ENCODE measurements at regions not wholly inside any gene's neighbourhood (a gene's known extent, or its start where the extent isn't known, plus 50 kb on each side); places are given as distances from the start of the nearest gene placed in this dataset.

DNA sequence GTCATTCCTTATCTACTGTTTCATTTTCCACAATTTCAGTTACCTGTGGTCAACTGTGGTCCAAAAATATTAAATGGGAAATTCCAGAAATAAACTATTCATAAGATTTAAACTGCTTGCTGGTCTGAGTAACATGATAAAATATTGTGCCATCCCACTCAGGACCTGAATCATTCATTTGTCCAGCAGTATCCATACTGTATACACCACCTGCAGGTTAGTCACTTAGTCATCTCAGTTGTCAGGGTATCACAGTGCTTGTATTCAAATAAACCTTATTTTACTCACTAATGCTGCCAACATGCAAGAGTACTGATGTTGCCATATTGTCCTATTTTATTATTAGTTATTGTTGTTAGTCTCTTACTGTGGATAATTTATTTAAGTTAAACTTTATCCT, 139.7 kb downstream of the FBXO4 start:
- Histone ChIP-seq H2AFZ (ENCODE audit: low read depth, low read length) (no peak overlapping the region), H3K4me1 (ENCODE audit: insufficient read depth, low read length) (no peaks in the 10 kb centered on the region), H3K9ac (ENCODE audit: low read depth, low read length) (no peak overlapping the region), H3K36me3 (ENCODE audit: insufficient read depth, low read length) (no peaks in the 10 kb centered on the region), H3K9me3 (ENCODE audit: insufficient read depth, low read length, severe bottlenecking) (no peaks in the 10 kb centered on the region), H3K27me3 (ENCODE audit: insufficient read depth, low read length, poor library complexity) (no peaks in the 10 kb centered on the region), H4K20me1 (ENCODE audit: insufficient read depth, low read length) (no peaks in the 10 kb centered on the region), H3K4me2 (ENCODE audit: insufficient read depth, low read length) (no peak overlapping the region), H3K27ac (ENCODE audit: low read length) (no peak overlapping the region), H3K4me3 (ENCODE audit: low read depth in 1 of 2, low read length in 2 of 2) (no peak overlapping the region), H3K79me2 (ENCODE audit: insufficient read depth, low read length) (no peaks in the 10 kb centered on the region)
- TF ChIP-seq, protein P1, sequence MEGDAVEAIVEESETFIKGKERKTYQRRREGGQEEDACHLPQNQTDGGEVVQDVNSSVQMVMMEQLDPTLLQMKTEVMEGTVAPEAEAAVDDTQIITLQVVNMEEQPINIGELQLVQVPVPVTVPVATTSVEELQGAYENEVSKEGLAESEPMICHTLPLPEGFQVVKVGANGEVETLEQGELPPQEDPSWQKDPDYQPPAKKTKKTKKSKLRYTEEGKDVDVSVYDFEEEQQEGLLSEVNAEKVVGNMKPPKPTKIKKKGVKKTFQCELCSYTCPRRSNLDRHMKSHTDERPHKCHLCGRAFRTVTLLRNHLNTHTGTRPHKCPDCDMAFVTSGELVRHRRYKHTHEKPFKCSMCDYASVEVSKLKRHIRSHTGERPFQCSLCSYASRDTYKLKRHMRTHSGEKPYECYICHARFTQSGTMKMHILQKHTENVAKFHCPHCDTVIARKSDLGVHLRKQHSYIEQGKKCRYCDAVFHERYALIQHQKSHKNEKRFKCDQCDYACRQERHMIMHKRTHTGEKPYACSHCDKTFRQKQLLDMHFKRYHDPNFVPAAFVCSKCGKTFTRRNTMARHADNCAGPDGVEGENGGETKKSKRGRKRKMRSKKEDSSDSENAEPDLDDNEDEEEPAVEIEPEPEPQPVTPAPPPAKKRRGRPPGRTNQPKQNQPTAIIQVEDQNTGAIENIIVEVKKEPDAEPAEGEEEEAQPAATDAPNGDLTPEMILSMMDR (IDR thresholded peaks at IDR 0.05; ENCODE audit: borderline replicate concordance, extremely low read depth, low read length, poor library complexity, severe bottlenecking): no peak
- no peak for TF ChIP-seq EZH2 (IDR thresholded peaks at IDR 0.05; ENCODE audit: borderline replicate concordance, low read depth, low read length, severe bottlenecking)
- DNase-seq (no peak), ATAC-seq (ENCODE audit: insufficient read depth, low read depth) (no peak)

DNA sequence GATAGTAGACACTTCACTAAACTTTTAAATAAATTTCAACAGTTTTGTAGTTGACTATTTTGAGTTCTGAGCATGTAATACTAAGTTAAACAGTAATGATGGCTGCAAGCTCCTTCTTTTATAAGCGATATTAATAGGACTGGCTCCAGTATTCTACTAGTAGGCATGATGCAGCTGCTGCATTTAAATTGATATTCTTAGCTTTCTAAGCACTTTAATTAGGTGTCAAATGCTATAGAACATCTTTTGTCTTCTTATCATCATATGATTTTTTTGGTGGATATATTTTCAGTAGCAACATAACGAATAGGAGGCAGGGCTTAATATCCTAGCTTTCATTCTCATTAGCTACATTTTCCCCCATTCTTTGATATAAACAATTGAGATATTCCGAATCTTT, 141.1 kb downstream of the FBXO4 start:
- H4K20me1 ChIP-seq (ENCODE audit: insufficient read depth, low read length): no peaks in the 10 kb centered on the region
- TF ChIP-seq, protein P1 (IDR thresholded peaks at IDR 0.05; ENCODE audit: borderline replicate concordance, extremely low read depth, low read length, poor library complexity, severe bottlenecking): no peak
- TF ChIP-seq EZH2 (IDR thresholded peaks at IDR 0.05; ENCODE audit: borderline replicate concordance, low read depth, low read length, severe bottlenecking): no peak

DNA sequence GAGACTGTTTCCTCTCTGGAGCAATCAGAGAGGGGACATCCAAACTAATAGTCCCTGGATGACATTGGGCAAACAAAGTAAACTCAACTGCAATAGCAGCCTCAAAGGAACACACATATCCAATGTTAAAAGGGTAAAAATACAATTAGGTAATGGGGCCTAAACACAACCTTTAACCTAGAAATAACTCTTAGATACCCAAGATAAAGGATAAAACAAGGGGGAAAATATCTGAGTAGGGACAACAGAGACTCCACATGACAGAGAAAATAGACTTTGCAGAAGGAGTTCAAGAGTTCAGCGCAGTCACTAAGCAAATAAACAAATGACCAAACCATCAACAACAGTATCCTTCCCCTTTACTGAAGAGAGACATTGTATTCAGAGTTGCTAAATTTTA, 149.3 kb downstream of the FBXO4 start:
- no peak for TF ChIP-seq EZH2 (IDR thresholded peaks at IDR 0.05; ENCODE audit: borderline replicate concordance, low read depth, low read length, severe bottlenecking)
- TF ChIP-seq, protein P1 (IDR thresholded peaks at IDR 0.05; ENCODE audit: borderline replicate concordance, extremely low read depth, low read length, poor library complexity, severe bottlenecking): no peak
- Histone ChIP-seq H3K27me3 (ENCODE audit: insufficient read depth, low read length, poor library complexity) (no peaks in the 10 kb centered on the region), H4K20me1 (ENCODE audit: insufficient read depth, low read length) (no peaks in the 10 kb centered on the region), H3K79me2 (ENCODE audit: insufficient read depth, low read length) (no peaks in the 10 kb centered on the region), H3K9ac (ENCODE audit: low read depth, low read length) (no peak overlapping the region), H3K27ac (ENCODE audit: low read length) (no peak overlapping the region), H3K9me3 (ENCODE audit: insufficient read depth, low read length, severe bottlenecking) (no peaks in the 10 kb centered on the region), H2AFZ (ENCODE audit: low read depth, low read length) (no peak overlapping the region), H3K36me3 (ENCODE audit: insufficient read depth, low read length) (no peaks in the 10 kb centered on the region), H3K4me3 (ENCODE audit: low read depth in 1 of 2, low read length in 2 of 2) (no peak overlapping the region), H3K4me1 (ENCODE audit: insufficient read depth, low read length) (no peaks in the 10 kb centered on the region), H3K4me2 (ENCODE audit: insufficient read depth, low read length) (no peak overlapping the region)
- DNase-seq (no peak), ATAC-seq (ENCODE audit: insufficient read depth, low read depth) (no peak)

More for the DNA sequence above, 141.1 kb downstream of the FBXO4 start:
- Histone ChIP-seq H3K79me2 (ENCODE audit: insufficient read depth, low read length) (no peaks in the 10 kb centered on the region), H3K36me3 (ENCODE audit: insufficient read depth, low read length) (no peaks in the 10 kb centered on the region), H3K4me1 (ENCODE audit: insufficient read depth, low read length) (no peaks in the 10 kb centered on the region), H3K27me3 (ENCODE audit: insufficient read depth, low read length, poor library complexity) (no peaks in the 10 kb centered on the region), H3K4me2 (ENCODE audit: insufficient read depth, low read length) (no peak overlapping the region), H3K4me3 (ENCODE audit: low read depth in 1 of 2, low read length in 2 of 2) (no peak overlapping the region), H2AFZ (ENCODE audit: low read depth, low read length) (no peak overlapping the region), H3K27ac (ENCODE audit: low read length) (no peak overlapping the region), H3K9ac (ENCODE audit: low read depth, low read length) (no peak overlapping the region), H3K9me3 (ENCODE audit: insufficient read depth, low read length, severe bottlenecking) (no peaks in the 10 kb centered on the region)
- DNase-seq (no peak), ATAC-seq (ENCODE audit: insufficient read depth, low read depth) (no peak)

DNA sequence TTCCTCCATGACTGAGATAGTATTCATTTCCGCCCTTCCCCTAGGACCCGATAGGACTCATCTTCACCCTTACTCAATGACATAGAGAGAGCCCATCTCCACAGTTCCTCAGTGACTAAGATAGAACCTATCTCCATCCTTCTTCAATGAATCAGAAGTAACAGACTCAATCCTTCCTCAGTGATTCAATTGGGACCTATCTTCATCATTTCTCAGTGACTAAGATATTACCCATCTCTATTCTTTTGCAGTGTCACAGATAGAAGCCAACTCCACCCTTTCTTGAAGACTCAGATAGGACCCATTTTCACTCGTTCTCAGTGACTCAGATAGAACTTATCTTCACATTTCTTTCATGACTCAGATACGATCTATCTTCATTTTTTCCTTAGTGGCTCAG, 164.6 kb downstream of the FBXO4 start:
- TF ChIP-seq EZH2 (IDR thresholded peaks at IDR 0.05; ENCODE audit: borderline replicate concordance, low read depth, low read length, severe bottlenecking): no peak
- TF ChIP-seq, protein P1 (IDR thresholded peaks at IDR 0.05; ENCODE audit: borderline replicate concordance, extremely low read depth, low read length, poor library complexity, severe bottlenecking): no peak
- Histone ChIP-seq H3K4me1 (ENCODE audit: insufficient read depth, low read length) (no peaks in the 10 kb centered on the region), H3K9me3 (ENCODE audit: insufficient read depth, low read length, severe bottlenecking) (no peaks in the 10 kb centered on the region), H3K4me3 (ENCODE audit: low read depth in 1 of 2, low read length in 2 of 2) (no peak overlapping the region), H3K27me3 (ENCODE audit: insufficient read depth, low read length, poor library complexity) (no peaks in the 10 kb centered on the region), H2AFZ (ENCODE audit: low read depth, low read length) (no peak overlapping the region), H3K79me2 (ENCODE audit: insufficient read depth, low read length) (no peaks in the 10 kb centered on the region), H3K9ac (ENCODE audit: low read depth, low read length) (no peak overlapping the region), H3K4me2 (ENCODE audit: insufficient read depth, low read length) (no peak overlapping the region), H4K20me1 (ENCODE audit: insufficient read depth, low read length) (no peaks in the 10 kb centered on the region), H3K27ac (ENCODE audit: low read length) (no peak overlapping the region), H3K36me3 (ENCODE audit: insufficient read depth, low read length) (no peaks in the 10 kb centered on the region)
- no peak for DNase-seq
- ATAC-seq (ENCODE audit: insufficient read depth, low read depth): no peak
